AG04449 (cell line): ENCODE measurements at regions not wholly inside any gene's neighbourhood (a gene's known extent, or its start where the extent isn't known, plus 50 kb on each side); places are given as distances from the start of the nearest gene placed in this dataset.
"Not testable (repeated sequence)": the region's sequence is repeated elsewhere in the genome, so short reads cannot be mapped to it uniquely, and the experiment has no call there.

Experiments used
- CTCF ChIA-PET: fragments of 350-600 bp; formaldehyde crosslinking; extraction: SDS; loops from one replicate; lab custom pipeline; 2021; ENCODE audit warnings: antibody characterized with exemption; lab: Yijun Ruan, JAX
- POLR2A ChIA-PET: fragments of 400-600, 350-600 bp; formaldehyde crosslinking; extraction: SDS; loops from one replicate; lab custom pipeline; 2020; ENCODE audit warnings: antibody characterized with exemption, inconsistent platforms; lab: Yijun Ruan, JAX
- DNase-seq: peaks from one replicate; pipeline ENCODE4 v3.0.0-alpha.2; 2010; ENCODE audit warnings: low read depth, low spot score
- H3K4me3 ChIP-seq: 2 replicates; pipeline ENCODE4 v1.5.1; 2011; ENCODE audit warnings: low read depth, mild to moderate bottlenecking, control low read depth, low read length
- TF ChIP-seq, protein P1 (sequence below): IDR thresholded peaks from one replicate; pipeline ENCODE4 v1.5.1; 2011; ENCODE audit warnings: mild to moderate bottlenecking, moderate library complexity, low read length, control low read depth, inconsistent platforms; ENCODE audit not compliant: insufficient read depth; ENCODE audit errors: missing control alignments

DNA sequence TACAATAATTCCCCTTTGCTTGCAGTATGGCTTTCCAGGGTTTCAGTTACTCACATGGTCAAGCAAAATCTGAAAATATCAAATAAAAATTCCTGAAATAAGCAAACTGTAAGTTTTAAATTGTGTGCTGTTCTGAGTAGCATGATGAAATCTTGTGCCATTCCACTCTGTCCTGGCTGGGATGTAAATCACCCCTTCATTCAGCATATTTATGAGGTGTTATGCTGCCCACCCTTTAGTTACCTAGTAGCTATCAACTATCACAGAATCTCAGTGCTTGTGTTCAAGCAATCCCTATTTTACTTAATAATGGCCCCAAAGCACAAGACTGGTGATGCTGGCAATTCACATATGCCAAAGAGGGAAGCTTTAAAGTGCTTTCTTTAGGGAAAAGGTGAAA lies 867.7 kb upstream of the NRXN1 start:
- TF ChIP-seq, protein P1, sequence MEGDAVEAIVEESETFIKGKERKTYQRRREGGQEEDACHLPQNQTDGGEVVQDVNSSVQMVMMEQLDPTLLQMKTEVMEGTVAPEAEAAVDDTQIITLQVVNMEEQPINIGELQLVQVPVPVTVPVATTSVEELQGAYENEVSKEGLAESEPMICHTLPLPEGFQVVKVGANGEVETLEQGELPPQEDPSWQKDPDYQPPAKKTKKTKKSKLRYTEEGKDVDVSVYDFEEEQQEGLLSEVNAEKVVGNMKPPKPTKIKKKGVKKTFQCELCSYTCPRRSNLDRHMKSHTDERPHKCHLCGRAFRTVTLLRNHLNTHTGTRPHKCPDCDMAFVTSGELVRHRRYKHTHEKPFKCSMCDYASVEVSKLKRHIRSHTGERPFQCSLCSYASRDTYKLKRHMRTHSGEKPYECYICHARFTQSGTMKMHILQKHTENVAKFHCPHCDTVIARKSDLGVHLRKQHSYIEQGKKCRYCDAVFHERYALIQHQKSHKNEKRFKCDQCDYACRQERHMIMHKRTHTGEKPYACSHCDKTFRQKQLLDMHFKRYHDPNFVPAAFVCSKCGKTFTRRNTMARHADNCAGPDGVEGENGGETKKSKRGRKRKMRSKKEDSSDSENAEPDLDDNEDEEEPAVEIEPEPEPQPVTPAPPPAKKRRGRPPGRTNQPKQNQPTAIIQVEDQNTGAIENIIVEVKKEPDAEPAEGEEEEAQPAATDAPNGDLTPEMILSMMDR: no peak
- POLR2A ChIA-PET: no interaction called here
- CTCF ChIA-PET: interaction anchor here (0.7 kb wide), 1 partner anchor 1276 kb away, joined by 3 read pairs; no protein-coding TSS in a partner anchor
- no peak for DNase-seq
- H3K4me3 ChIP-seq: no peak overlapping the region

DNA sequence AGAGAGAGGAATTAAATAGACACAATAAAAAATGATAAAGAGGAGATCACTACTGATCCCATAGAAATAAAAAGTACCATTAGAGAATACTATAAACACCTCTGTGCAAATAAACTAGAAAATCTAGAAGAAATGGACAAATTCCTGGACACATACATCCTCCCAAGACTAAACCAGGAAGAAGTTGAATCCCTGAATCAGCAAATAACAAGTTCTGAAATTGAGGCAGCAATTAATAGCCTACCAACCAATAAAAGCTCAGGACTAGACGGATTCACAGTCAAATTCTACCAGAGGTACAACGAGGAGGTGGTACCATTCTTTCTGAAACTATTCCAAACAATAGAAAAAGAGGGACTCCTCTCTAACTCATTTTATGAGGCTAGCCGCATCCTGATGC lies 862.7 kb upstream of the NRXN1 start:
- DNase-seq, POLR2A ChIA-PET, H3K4me3 ChIP-seq, CTCF ChIA-PET: not testable (repeated sequence)

DNA sequence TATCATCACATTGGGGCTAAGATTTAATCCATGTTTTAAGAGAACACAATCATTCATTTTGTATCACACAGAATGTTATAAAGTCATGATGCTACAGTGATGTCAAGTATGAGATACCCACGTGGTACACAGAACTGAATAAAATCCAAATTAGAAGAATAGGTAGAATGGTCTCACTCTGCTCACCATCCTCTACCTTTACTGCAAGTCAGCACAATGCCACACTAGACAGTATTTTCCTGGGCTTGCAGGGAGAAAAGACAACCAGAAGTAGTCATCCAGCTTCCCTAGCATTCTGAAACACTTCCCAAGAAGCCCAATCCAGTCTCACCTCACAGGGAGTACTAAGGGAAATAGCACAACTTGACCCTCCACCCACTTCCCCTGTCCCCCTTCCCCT lies 856.2 kb upstream of the NRXN1 start:
- H3K4me3 ChIP-seq: no peak overlapping the region
- TF ChIP-seq, protein P1: no peak
- CTCF ChIA-PET: interaction anchor here (1.5 kb wide), 1 partner anchor 17 kb away, joined by 3 read pairs; no protein-coding TSS in a partner anchor
- no peak for DNase-seq
- POLR2A ChIA-PET: no interaction called here

DNA sequence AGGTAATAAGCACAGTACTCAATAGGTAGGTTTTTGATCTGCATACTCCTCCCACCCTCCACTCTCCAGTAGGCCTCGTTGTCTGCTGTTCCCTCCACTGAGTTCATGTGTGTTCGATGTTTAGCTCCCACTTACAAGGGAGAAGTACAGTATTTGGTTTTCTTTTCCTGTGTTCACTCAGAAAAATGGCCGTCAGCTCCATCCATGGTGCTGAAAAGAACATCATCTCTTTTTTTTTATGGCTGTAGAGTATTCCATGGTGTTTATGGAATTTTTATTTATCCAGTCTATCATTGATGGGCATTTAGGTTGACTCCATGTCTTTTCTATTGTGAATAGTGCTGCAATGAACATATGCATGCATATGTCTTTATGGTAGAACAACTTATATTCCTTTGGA lies 849.7 kb upstream of the NRXN1 start:
- no peak overlapping the region for H3K4me3 ChIP-seq
- TF ChIP-seq, protein P1: no peak
- CTCF ChIA-PET: no interaction called here
- DNase-seq: no peak
- POLR2A ChIA-PET: no interaction called here

DNA sequence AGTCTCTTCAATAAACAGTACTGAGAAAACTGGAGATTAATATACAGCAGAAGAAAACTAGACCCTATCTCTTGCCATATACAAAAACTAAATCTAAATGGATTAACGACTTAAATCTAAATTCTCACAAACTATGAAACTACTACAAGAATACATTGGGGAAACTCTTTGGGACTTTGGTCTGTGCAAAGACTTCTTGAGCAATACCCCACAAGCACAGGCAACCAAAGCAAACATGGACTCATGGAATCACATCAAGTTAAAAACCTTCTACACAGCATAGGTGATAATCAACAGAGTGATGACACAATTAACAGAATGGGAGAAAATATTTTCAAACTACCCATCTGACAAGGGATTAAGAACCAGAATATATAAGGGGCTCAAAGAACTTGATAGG lies 848.2 kb upstream of the NRXN1 start:
- ChIA-PET POLR2A (no interaction called here), CTCF (no interaction called here)
- TF ChIP-seq, protein P1: no peak
- H3K4me3 ChIP-seq: no peak overlapping the region
- DNase-seq: no peak

DNA sequence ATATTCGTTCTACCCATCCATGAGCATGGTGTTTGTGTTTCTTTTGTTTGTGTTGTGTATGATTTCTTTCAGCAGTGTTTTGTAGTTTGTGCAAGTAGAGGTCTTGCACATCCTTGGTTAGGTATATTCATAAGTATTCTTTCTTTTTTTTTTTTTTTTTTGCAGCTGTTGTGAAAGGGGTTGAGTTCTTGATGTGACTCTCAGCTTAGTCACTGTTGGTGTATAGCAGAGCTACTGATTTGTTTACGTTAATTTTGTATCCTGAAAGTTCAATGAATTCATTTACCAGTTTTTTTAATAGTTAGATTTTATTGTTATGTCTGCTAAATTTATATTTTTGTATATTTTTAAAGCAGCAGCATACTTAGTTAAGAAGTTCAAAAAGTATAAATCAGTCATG lies 834.4 kb upstream of the NRXN1 start:
- ChIA-PET CTCF (no interaction called here), POLR2A (no interaction called here)
- no peak overlapping the region for H3K4me3 ChIP-seq
- TF ChIP-seq, protein P1: no peak
- DNase-seq: peak; percentile 5

DNA sequence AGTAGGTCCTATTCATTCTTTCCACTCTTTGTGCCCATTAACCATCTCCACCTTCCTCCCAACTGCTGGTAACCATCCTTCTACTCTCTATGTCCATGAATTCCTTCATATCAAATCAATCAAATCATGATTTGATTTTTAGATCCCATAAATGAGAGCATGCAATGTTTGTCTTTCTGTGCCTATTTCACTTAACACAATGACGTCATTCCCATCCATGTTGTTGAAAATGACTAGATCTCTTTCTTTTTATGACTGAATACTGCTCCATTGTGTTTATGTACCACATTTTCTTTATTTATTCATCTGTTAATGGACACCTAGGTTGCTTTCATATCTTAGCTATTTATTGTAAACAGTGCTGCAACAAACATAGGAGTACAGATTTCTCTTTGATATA lies 827.3 kb upstream of the NRXN1 start:
- POLR2A ChIA-PET: no interaction called here
- CTCF ChIA-PET: no interaction called here
- no peak for DNase-seq
- H3K4me3 ChIP-seq: no peak overlapping the region
- TF ChIP-seq, protein P1: no peak
